Neural cell (in vitro differentiated cells): ENCODE measurements at regions not wholly inside any gene's neighbourhood (a gene's known extent, or its start where the extent isn't known, plus 50 kb on each side); places are given as distances from the start of the nearest gene placed in this dataset.

ENCODE experiments used
- H2AFZ ChIP-seq: fragments of 200-600, 300-800 bp; sonication (generic), shearing (Covaris generic); 2 replicates; pipeline ENCODE4 v1.6.0; 2014; ENCODE audit warnings: low read depth, mild to moderate bottlenecking, antibody characterized with exemption, low read length, moderate library complexity
- H3F3A ChIP-seq: fragments of 200-600 bp; shearing (Covaris generic); 2 replicates; pipeline ENCODE4 v1.6.1; 2016; ENCODE audit warnings: mild to moderate bottlenecking, moderate library complexity, mixed read lengths, antibody characterized with exemption, low read length; ENCODE audit not compliant: insufficient read depth, poor library complexity, severe bottlenecking
- H3K27ac ChIP-seq: fragments of 200-600, 300-800 bp; sonication (generic), shearing (Covaris generic); 2 replicates; pipeline ENCODE4 v1.5.1; 2014; ENCODE audit warnings: mild to moderate bottlenecking, low read length, moderate library complexity
- H3K27me3 ChIP-seq: fragments of 300-800, 200-600 bp; sonication (generic), shearing (Covaris generic); 2 replicates; pipeline ENCODE4 v1.6.0; 2014; ENCODE audit warnings: mild to moderate bottlenecking, low read depth, low read length, moderate library complexity; ENCODE audit not compliant: insufficient read depth
- H3K36me3 ChIP-seq: fragments of 300-800, 200-600 bp; sonication (generic), shearing (Covaris generic); 2 replicates; pipeline ENCODE4 v1.5.1; 2014; ENCODE audit warnings: mild to moderate bottlenecking, antibody characterized with exemption, low read length, moderate library complexity; ENCODE audit not compliant: insufficient read depth
- H3K4me2 ChIP-seq: fragments of 300-800, 200-600 bp; sonication (generic), shearing (Covaris generic); 2 replicates; pipeline ENCODE4 v1.6.0; 2014; ENCODE audit warnings: mild to moderate bottlenecking, low read length
- H3K4me3 ChIP-seq: fragments of 300-800, 200-600 bp; sonication (generic), shearing (Covaris generic); 2 replicates; pipeline ENCODE4 v1.5.1; 2014; ENCODE audit warnings: mild to moderate bottlenecking, low read length, moderate library complexity
- H3K79me2 ChIP-seq: fragments of 200-600 bp; shearing (Covaris generic); replicated peaks from 2 replicates; pipeline ENCODE4 v1.6.0; 2014; ENCODE audit warnings: mild to moderate bottlenecking, low read length, moderate library complexity; ENCODE audit not compliant: insufficient read depth
- H3K9ac ChIP-seq: fragments of 300-800, 200-600 bp; sonication (generic), shearing (Covaris generic); 2 replicates; pipeline ENCODE4 v1.6.1; 2016; ENCODE audit warnings: mild to moderate bottlenecking, low read length, mixed read lengths
- H3K9me2 ChIP-seq: fragments of 200-600 bp; shearing (Covaris generic); 2 replicates; pipeline ENCODE4 v1.6.1; 2016; ENCODE audit warnings: mild to moderate bottlenecking, low read length, mixed read lengths; ENCODE audit not compliant: insufficient read depth
- H3K9me3 ChIP-seq: fragments of 200-600, 300-800 bp; sonication (generic), shearing (Covaris generic); 2 replicates; pipeline ENCODE4 v1.6.1; 2016; ENCODE audit warnings: mild to moderate bottlenecking, mixed run types, low read length, moderate library complexity, mixed read lengths
- H4K20me1 ChIP-seq: fragments of 200-600 bp; shearing (Covaris generic); 2 replicates; pipeline ENCODE4 v1.6.1; 2016; ENCODE audit warnings: mild to moderate bottlenecking, mixed run types; ENCODE audit not compliant: insufficient read depth
- EP300 ChIP-seq: fragments of 450-650 bp; conservative IDR thresholded peaks from 2 replicates; pipeline ENCODE4 v1.6.1; 2014; ENCODE audit warnings: antibody characterized with exemption, mild to moderate bottlenecking, moderate library complexity; ENCODE audit not compliant: poor library complexity, severe bottlenecking
- EZH2 ChIP-seq: fragments of 200-600, 300-800 bp; shearing (Covaris generic), sonication (generic); IDR thresholded peaks from 2 replicates; pipeline ENCODE4 v1.6.1; 2014; ENCODE audit warnings: antibody characterized with exemption, low read length, borderline replicate concordance, mild to moderate bottlenecking; ENCODE audit not compliant: insufficient read depth, poor library complexity, severe bottlenecking
- MXI1 ChIP-seq: fragments of 450-650 bp; conservative IDR thresholded peaks from 2 replicates; pipeline ENCODE4 v1.6.1; 2014; ENCODE audit warnings: antibody characterized with exemption, mild to moderate bottlenecking; ENCODE audit not compliant: poor library complexity, severe bottlenecking
- POLR2AphosphoS5 ChIP-seq: IDR thresholded peaks from 2 replicates; pipeline ENCODE4 v1.6.1; 2012
- RAD21 ChIP-seq: fragments of 450-650 bp; conservative IDR thresholded peaks from 2 replicates; pipeline ENCODE4 v1.6.1; 2014; ENCODE audit warnings: antibody characterized with exemption, mild to moderate bottlenecking, moderate library complexity
- REST ChIP-seq: IDR thresholded peaks from 2 replicates; pipeline ENCODE4 v1.6.1; 2012; ENCODE audit warnings: borderline replicate concordance
- SMC3 ChIP-seq: fragments of 450-650 bp; conservative IDR thresholded peaks from 2 replicates; pipeline ENCODE4 v1.6.1; 2014; ENCODE audit warnings: antibody characterized with exemption, mild to moderate bottlenecking, moderate library complexity; ENCODE audit not compliant: poor library complexity
- TAF1 ChIP-seq: IDR thresholded peaks from 2 replicates; pipeline ENCODE4 v1.6.1; 2012; ENCODE audit warnings: low read depth
- TF ChIP-seq, protein P1 (sequence below): fragments of 450-650 bp; IDR thresholded peaks from 2 replicates; pipeline ENCODE4 v1.5.1; 2014; ENCODE audit warnings: antibody characterized with exemption, mild to moderate bottlenecking, moderate library complexity; ENCODE audit not compliant: poor library complexity, severe bottlenecking

DNA sequence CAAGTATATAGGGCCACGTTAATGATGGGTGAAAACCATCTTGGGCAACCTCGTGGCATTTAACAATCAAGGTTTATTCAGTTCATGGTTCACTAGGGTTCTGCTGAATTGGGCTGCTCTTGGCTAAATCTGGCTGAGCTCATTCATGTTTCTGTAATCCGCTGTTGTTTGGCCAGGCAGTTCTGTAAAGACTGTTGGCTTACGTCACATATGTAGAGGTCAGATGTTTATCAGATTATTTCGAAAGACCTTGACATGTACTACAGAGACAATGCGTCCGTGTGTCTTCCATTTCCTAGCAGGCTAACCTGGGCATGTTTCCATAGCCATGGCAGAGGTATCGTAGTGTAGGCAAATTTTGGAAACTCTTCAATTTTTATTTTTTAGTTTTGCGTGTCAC lies 190.0 kb upstream of the ZWINT start:
- Histone ChIP-seq H3K27me3 (no peaks in the 10 kb centered on the region), H4K20me1 (no peaks in the 10 kb centered on the region), H2AFZ (no peak overlapping the region), H3K9me3 (no peaks in the 10 kb centered on the region), H3K4me2 (no peak overlapping the region), H3F3A (no peaks in the 10 kb centered on the region), H3K9me2 (no peaks in the 10 kb centered on the region), H3K79me2 (no peaks in the 10 kb centered on the region), H3K4me3 (no peak overlapping the region), H3K27ac (no peak overlapping the region), H3K36me3 (no peaks in the 10 kb centered on the region), H3K9ac (no peak overlapping the region)
- TF ChIP-seq POLR2AphosphoS5 = no peak
- TF ChIP-seq, protein P1, sequence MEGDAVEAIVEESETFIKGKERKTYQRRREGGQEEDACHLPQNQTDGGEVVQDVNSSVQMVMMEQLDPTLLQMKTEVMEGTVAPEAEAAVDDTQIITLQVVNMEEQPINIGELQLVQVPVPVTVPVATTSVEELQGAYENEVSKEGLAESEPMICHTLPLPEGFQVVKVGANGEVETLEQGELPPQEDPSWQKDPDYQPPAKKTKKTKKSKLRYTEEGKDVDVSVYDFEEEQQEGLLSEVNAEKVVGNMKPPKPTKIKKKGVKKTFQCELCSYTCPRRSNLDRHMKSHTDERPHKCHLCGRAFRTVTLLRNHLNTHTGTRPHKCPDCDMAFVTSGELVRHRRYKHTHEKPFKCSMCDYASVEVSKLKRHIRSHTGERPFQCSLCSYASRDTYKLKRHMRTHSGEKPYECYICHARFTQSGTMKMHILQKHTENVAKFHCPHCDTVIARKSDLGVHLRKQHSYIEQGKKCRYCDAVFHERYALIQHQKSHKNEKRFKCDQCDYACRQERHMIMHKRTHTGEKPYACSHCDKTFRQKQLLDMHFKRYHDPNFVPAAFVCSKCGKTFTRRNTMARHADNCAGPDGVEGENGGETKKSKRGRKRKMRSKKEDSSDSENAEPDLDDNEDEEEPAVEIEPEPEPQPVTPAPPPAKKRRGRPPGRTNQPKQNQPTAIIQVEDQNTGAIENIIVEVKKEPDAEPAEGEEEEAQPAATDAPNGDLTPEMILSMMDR = no peak
- TF ChIP-seq MXI1 = no peak
- TF ChIP-seq REST = no peak
- no peak for TF ChIP-seq RAD21
- TF ChIP-seq TAF1 = no peak
- TF ChIP-seq EP300 = no peak
- TF ChIP-seq EZH2 = no peak
- TF ChIP-seq SMC3 = no peak

- no peaks in the 10 kb centered on the region for H4K20me1 ChIP-seq
- no peak overlapping the region for H3K4me2 ChIP-seq
- H3K27me3 ChIP-seq = no peaks in the 10 kb centered on the region
- H3K9ac ChIP-seq = no peak overlapping the region
- H3K4me3 ChIP-seq = no peak overlapping the region
- no peaks in the 10 kb centered on the region for H3F3A ChIP-seq
- H3K79me2 ChIP-seq = no peaks in the 10 kb centered on the region
- no peaks in the 10 kb centered on the region for H3K9me3 ChIP-seq
- no peaks in the 10 kb centered on the region for H3K9me2 ChIP-seq
- H3K36me3 ChIP-seq = no peaks in the 10 kb centered on the region
- no peak for TF ChIP-seq TAF1
- no peak for TF ChIP-seq SMC3
- no peak for TF ChIP-seq REST
- TF ChIP-seq, protein P1 = no peak
- no peak for TF ChIP-seq MXI1
- no peak overlapping the region for H2AFZ ChIP-seq
- no peak overlapping the region for H3K27ac ChIP-seq
Measured at GRCh38 chr10:56547163-56547562, 186.1 kb upstream of the ZWINT start.
